HTR-8/SVneo (cell line): ENCODE measurements at regions not wholly inside any gene's neighbourhood (a gene's known extent, or its start where the extent isn't known, plus 50 kb on each side); places are given as distances from the start of the nearest gene placed in this dataset.

Source experiments
- DNase-seq: peaks from one replicate; pipeline ENCODE4 v3.0.0; 2011; ENCODE audit warnings: low spot score, mixed read lengths; ENCODE audit not compliant: insufficient read length
- FAIRE-seq: peaks from 2 replicates; lab custom pipeline; 2011; peaks lifted over from hg19 to GRCh38; lab: Jason Lieb, UNC

GRCh38 chrX:20451929-20452328, 185.2 kb upstream of the RPS6KA3 start:
- DNase-seq (no peak), FAIRE-seq (peak; percentile 71)

DNA sequence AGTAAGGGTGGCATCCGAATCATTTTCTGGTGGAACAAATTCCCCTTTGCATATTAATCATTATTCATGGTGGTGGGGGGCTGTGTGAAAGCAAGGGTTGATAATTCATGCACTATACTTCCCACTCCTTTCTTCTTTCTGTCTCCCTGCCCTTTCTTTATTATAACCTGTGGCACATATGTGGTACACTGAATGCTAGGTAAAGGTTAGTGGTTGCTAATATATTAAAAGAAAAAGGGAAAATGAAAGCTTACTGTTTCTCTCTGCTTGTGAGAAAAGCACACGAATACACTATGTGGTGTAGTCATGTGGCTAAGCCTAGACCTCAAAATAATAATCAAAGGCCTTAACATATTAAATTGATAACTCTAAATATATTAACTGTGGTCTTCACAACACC, 178.4 kb upstream of the RPS6KA3 start:
- FAIRE-seq (no peak), DNase-seq (no peak)

DNA sequence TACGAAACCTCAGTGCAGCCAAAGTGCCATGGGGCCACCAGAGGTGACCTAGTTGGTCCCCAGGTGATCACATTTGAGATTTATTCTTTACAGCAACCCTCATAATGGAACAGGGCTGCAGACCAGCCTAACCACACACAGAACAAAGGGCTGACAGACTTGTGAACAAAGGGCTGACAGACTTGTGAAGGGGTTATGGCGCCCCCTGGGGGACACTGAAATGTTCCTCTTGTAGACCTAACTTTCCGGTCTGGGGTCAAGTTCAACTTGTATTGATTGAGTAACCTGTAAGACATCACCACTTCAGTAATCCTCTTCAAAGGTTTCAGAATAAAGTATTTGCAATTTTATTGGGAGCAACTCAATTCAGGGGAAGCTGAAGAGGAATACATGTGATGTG, 175.9 kb upstream of the RPS6KA3 start:
- FAIRE-seq (peak; percentile 95), DNase-seq (peak; percentile 51)

DNA sequence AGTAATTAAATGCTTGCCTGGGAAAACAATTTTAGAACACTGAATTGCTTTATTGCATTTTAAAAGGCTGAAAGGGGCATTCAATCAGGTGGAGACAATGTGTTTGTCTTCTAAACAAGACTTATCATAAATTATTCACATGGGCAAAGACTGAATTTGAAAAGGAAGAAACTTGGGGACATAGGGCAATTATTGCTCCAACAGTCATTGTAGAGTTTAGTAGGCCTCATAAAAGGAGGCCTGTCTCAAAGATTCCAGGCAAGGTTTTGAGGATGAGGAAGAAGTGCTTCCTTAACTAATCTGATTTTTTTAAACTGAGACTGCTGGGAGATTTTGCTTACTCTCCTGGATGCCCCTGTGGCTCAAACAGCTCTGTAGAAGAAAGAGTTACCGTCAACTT, 174.4 kb upstream of the RPS6KA3 start:
- DNase-seq (no peak), FAIRE-seq (no peak)

GRCh38 chrX:20438871-20439526, 172.3 kb upstream of the RPS6KA3 start:
- FAIRE-seq = no peak
- DNase-seq = no peak

- no peak for FAIRE-seq
- DNase-seq = no peak
These were observed 171.0 kb upstream of the RPS6KA3 start for GRCh38 chrX:20437683-20438082.

GRCh38 chrX:20435913-20436312, 169.2 kb upstream of the RPS6KA3 start:
- no peak for FAIRE-seq

GRCh38 chrX:20434986-20435385, 168.3 kb upstream of the RPS6KA3 start:
- FAIRE-seq (no peak), DNase-seq (no peak)

More at GRCh38 chrX:20435913-20436312, 169.2 kb upstream of the RPS6KA3 start:
- DNase-seq = no peak

- peak; percentile 96 for FAIRE-seq
- DNase-seq = no peak
These were observed 166.7 kb upstream of the RPS6KA3 start for GRCh38 chrX:20433388-20433775.

- no peak for FAIRE-seq
- no peak for DNase-seq
These were observed 166.2 kb upstream of the RPS6KA3 start for GRCh38 chrX:20432746-20433387.

DNA sequence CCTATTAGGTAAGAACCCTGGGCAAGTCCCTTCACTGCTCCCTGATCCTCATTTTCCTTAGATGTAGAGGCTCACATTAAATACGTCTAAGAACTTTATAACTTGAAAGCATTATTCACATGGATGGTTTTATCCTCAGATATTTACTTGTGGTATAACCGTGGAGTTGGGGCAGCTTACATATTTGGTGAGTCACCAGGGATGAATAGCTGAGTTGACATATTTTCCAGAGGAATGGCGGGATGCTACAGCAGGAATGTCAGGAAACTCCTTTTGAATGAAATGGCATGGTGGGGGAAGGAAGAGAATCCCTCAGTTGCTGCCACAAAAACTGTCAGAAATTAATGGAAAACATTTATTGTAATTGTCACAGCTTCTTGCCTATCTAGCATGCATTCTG, 165.3 kb upstream of the RPS6KA3 start:
- FAIRE-seq (peak; percentile 91), DNase-seq (peak; percentile 57)

GRCh38 chrX:20431486-20431885, 164.8 kb upstream of the RPS6KA3 start:
- FAIRE-seq = no peak

DNA sequence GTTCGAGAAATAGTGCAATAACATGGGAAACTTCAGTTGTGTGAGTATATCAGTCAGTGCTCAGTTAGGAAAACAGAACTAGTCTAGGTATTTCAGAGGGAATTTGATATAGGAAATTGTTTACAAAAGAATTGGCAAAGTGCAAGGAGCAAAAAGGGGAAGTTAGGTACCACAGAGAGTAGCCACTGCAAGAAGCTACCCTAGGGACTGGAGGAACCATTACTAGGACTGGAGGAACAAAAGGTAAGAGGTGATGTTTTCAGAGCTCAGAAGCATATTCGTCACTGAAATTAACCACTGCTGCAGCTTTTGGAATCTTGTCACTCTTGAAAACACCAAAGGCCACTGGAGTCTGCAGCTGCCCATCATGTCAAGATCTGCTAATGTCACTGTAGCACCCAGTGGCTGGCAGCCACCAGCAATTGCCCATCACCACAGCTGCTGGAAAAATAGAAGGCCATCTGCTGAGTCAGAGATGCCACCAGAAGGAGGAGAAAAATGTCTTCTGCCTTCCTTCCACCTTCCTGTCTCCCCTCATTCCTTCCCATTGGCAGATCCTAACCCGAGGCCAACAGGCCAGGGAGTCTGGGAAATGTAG, 160.6 kb upstream of the RPS6KA3 start:
- FAIRE-seq (no peak), DNase-seq (no peak)

More at GRCh38 chrX:20431486-20431885, 164.8 kb upstream of the RPS6KA3 start:
- DNase-seq = no peak

GRCh38 chrX:20421697-20422096, 155.0 kb upstream of the RPS6KA3 start:
- FAIRE-seq = no peak
- no peak for DNase-seq

DNA sequence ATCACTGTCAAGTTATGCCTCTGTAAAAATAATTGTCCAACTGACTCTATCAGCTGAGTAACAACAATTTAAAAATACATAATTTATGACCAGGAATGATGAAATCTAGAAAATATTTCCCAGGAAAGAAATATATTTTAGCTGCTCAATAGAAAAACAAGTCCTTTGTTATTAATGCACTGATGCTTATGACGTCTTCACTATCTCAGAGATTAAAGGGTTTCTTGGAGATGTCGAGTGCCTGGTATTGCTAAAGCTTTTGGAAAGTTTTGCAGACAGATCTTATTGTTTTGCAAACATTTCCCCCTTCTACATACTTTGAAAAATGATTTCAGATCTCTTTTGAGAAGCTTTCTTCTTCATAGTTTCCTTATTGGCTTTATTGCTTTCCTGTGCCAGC, 154.6 kb upstream of the RPS6KA3 start:
- FAIRE-seq = no peak
- peak; percentile 26 for DNase-seq

DNA sequence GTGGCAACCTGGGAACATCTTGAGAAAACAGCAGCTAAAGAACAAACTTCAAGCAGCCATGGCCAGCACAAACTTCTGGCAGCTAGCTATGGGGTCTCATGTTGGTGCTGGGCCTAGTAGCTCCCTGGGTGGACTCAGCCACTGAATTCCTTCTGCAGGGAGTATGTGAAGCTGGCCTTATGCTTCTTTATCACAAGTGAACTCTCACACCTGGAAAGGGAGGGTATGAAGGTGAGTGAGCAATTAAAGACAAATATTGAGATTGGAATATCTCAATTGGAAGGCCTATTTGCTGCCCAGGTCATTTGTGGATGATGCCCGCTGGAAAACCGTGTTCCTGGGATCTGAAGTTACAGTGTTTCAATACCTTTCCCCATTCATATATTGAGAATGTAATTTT, 153.3 kb upstream of the RPS6KA3 start:
- no peak for FAIRE-seq
- no peak for DNase-seq

DNA sequence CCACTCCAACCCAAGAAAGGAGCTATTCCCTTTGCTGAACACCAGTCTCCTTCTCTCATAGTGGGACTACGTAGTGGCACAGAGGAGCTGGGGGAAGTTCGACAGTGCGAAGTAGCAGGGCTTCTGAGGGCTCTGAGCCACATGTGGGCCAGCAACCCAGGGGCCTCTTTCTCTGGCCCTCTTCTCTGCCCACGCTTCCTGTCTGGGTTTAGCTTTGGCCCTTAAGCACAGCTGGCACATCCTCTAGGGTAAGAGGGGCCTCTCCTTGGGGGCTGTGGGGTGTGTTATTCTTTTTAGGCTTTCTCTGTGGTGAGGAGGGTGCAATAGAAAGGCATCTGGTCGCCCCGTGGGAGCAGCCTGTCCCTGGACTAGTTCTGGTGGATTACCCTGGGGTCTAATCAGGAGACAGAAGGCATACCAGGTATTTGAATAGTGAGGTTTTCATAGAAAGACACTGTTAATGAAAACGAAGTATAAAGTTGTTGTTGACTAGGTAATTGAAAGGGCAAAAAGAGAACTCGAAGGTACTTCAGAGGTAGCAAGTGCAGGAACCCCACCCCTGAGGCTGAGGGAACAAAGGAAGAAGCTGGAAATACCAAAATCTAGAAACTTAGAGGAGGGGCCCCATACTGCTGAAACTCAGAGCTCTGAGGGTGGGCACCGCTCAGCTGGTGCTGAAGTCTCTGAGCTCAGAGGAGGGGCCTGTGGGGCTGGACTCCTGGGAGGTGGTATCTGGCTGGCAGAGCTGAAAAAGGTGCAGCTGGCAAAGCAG, 151.9 kb upstream of the RPS6KA3 start:
- FAIRE-seq (no peak), DNase-seq (no peak)

DNA sequence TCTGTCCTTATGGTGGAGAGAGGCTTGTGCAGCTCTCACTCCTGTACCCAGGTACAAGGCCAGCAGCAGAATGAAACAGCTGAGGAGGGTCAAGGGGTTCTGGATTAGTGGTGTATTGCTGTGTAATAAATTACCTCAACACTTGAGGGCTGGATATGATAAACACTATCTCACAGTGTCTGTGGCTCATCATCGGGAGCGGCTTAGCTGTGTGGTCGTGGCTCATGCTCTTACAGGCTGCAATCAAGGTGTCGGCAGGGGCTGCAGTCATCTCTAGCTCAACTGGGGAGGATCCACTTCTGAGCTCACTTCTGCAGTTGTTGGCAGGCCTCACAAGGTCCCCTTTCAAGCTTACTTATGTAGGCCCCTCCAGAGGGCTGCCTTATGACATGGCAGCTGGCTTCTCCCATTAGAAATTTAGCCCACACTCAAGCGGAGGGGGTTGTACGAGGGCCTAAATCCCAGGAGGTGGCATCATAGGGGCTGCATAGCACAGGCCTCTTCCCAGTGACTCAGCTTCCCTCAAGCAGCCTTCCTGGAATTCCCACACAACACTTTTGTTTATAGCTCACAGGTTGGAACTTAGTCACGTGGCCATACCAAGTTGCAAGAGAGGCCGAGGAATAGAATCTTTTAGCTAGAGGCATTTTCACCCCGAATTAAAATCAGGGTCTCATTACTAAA, 148.2 kb upstream of the RPS6KA3 start:
- no peak for FAIRE-seq
- DNase-seq = no peak

DNA sequence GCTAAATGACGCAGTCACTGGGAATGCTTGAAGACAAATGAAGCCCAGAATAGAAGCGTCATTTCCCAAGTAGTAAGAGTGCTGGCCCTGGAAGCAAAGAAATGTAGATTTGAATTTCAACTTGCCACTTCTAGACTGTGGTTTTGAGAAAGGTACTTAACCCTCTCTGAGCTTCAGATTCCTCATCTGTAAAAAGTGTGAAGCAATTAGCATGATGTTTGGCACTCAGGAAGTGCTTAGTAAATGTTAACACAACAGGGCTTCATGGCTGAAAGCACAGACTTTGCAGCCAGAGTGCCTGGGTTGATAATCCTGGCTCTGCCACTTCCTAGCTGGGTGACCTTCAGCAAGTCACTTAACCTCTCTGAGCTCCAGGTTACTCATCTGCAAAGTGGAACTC, 147.4 kb upstream of the RPS6KA3 start:
- no peak for DNase-seq
- no peak for FAIRE-seq

GRCh38 chrX:20412871-20413486, 146.3 kb upstream of the RPS6KA3 start:
- no peak for FAIRE-seq
- DNase-seq = no peak
